T-helper 1 cell treated with Interleukin-12 subunit alpha and Interleukin-12 subunit beta and Interleukin-4 antibody, amounts not matched to agents 30 ng/mL and 1 ng/mL, for 36 hours (primary cell): ENCODE measurements at regions not wholly inside any gene's neighbourhood (a gene's known extent, or its start where the extent isn't known, plus 50 kb on each side); places are given as distances from the start of the nearest gene placed in this dataset.
"Not testable (repeated sequence)": the region's sequence is repeated elsewhere in the genome, so short reads cannot be mapped to it uniquely, and the experiment has no call there.

Source experiments
- intact Hi-C: fragments of 100-400 bp; cut with micrococcal nuclease; formaldehyde crosslinking; loops from one replicate; pipeline ENCODE4 v1.15.1; 2024

- intact Hi-C loops = not testable (repeated sequence)
Measured at GRCh38 chr5:177863822-177864446, 81.2 kb upstream of the FAM153A start.

GRCh38 chr5:177857642-177858200 is 75.0 kb upstream of the FAM153A start:
- intact Hi-C loops = not testable (repeated sequence)

GRCh38 chr5:177856474-177856873 is 73.8 kb upstream of the FAM153A start:
- intact Hi-C loops = not testable (repeated sequence)

- intact Hi-C loops = not testable (repeated sequence)
Measured at GRCh38 chr5:177847914-177848313, 65.2 kb upstream of the FAM153A start.

DNA sequence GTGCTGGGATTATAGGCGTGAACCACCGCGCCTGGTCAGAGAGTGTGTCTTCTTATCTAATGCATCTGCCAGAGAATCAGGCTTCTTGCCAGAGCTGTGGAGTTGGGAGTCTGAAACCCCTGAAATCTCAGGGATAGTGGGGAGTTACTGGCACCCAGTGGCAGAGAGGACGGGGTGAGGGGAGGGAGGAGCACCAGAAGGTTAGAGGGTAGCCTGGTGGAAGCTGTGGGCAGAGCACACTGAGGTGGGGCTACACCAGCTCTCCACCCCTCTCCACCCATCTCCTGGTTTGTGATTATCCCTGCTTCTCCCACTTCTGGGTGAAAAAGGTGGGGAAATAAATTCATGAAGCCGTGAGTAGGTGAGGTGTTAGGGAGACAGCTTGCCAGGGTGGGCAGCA is 63.9 kb upstream of the FAM153A start:
- intact Hi-C loops = not testable (repeated sequence)

DNA sequence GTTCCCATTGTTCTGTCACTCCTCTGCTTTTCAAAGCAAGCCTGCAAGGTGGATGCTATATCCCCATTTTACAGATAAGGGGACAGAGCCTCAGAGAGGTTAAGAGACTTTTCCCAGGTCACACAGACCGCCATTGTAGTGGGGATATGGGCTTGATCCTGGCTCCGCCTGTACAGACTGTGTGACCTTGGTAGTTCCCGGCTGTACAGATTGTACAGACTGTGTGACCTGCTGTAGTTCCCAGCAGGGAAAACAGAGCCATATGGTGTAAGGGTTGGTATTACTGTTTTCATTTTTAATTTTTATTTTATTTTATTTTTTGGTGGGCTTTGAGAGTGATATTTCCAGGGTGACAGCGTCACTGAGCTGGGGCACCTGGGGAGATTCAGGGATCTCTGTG is 63.2 kb upstream of the FAM153A start:
- intact Hi-C loops = not testable (repeated sequence)

DNA sequence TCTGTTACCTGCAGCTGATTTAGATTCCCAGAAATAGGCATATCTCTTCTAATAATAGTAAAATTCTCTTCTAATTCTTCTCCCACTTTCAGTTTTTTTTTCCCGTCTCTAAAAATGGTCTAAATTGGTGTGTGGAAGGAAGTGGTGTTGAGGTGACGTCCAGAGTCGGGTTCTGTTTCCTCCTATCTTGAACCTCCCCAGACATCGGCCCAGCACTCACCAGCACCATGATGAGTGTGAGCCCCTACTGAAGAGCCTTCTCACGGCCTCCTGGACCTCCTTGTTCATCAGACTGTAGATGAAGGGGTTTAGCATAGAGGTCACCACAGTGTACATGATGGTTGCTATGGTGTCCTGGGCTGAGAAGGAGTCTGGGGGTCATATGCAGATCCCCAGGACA is 53.5 kb upstream of the FAM153A start:
- intact Hi-C loops = not testable (repeated sequence)
